DND-41 (cell line): ENCODE measurements at regions not wholly inside any gene's neighbourhood (a gene's known extent, or its start where the extent isn't known, plus 50 kb on each side); places are given as distances from the start of the nearest gene placed in this dataset.

Experiments used
- ATAC-seq: fragments of 200-7000 bp; cut with Tn5 transposase; 3 replicates; pipeline ENCODE4 v1.9.1; 2021; ENCODE audit warnings: low read depth; ENCODE audit not compliant: insufficient read depth
- DNase-seq: peaks from one replicate; pipeline ENCODE4 v3.0.0-alpha.2; 2020
- H2AFZ ChIP-seq: 2 replicates; pipeline ENCODE4 v1.6.0; 2012; ENCODE audit warnings: low read depth, low read length
- H3K27ac ChIP-seq: 2 replicates; pipeline ENCODE4 v1.5.1; 2012; ENCODE audit warnings: low read length, inconsistent platforms
- H3K27me3 ChIP-seq: fragments of 200-600 bp; sonication (generic); 2 replicates; pipeline ENCODE4 v1.6.0; 2012; ENCODE audit warnings: low read length, mild to moderate bottlenecking, inconsistent platforms; ENCODE audit not compliant: insufficient read depth, poor library complexity
- H3K36me3 ChIP-seq: 2 replicates; pipeline ENCODE4 v1.5.1; 2012; ENCODE audit warnings: low read length, inconsistent platforms; ENCODE audit not compliant: insufficient read depth
- H3K4me1 ChIP-seq: 2 replicates; pipeline ENCODE4 v1.5.1; 2012; ENCODE audit warnings: mild to moderate bottlenecking, low read length; ENCODE audit not compliant: insufficient read depth
- H3K4me2 ChIP-seq: 2 replicates; pipeline ENCODE4 v1.6.0; 2012; ENCODE audit warnings: mild to moderate bottlenecking, moderate library complexity, low read length, inconsistent platforms; ENCODE audit not compliant: insufficient read depth
- H3K4me3 ChIP-seq, 2 experiments: fragments of 200-600 bp in 1 of 2; shearing (Covaris generic) in 1 of 2; 2 replicates each; pipeline ENCODE4 v1.5.1; 2012 to 2016; ENCODE audit warnings: inconsistent platforms in 2 of 2, low read length in 2 of 2, mild to moderate bottlenecking in 2 of 2, low read depth in 1 of 2, moderate library complexity in 1 of 2
- H3K79me2 ChIP-seq: 2 replicates; pipeline ENCODE4 v1.6.0; 2012; ENCODE audit warnings: low read length, inconsistent platforms; ENCODE audit not compliant: insufficient read depth
- H3K9ac ChIP-seq: 2 replicates; pipeline ENCODE4 v1.6.0; 2012; ENCODE audit warnings: low read depth, mild to moderate bottlenecking, inconsistent platforms, low read length, moderate library complexity
- H3K9me3 ChIP-seq: 2 replicates; pipeline ENCODE4 v1.5.1; 2012; ENCODE audit warnings: low read length, moderate library complexity, mild to moderate bottlenecking, inconsistent platforms; ENCODE audit not compliant: insufficient read depth, severe bottlenecking
- H4K20me1 ChIP-seq: 2 replicates; pipeline ENCODE4 v1.6.0; 2012; ENCODE audit warnings: low read length; ENCODE audit not compliant: insufficient read depth
- EZH2 ChIP-seq: IDR thresholded peaks from 3 replicates; pipeline ENCODE4 v1.6.1; 2012; ENCODE audit warnings: borderline replicate concordance, low read depth, mild to moderate bottlenecking, moderate library complexity, low read length, inconsistent platforms; ENCODE audit not compliant: severe bottlenecking
- TF ChIP-seq, protein P1 (sequence below): IDR thresholded peaks from 2 replicates; pipeline ENCODE4 v1.5.1; 2012; ENCODE audit warnings: borderline replicate concordance, low read length, moderate library complexity, mild to moderate bottlenecking; ENCODE audit not compliant: poor library complexity, severe bottlenecking; ENCODE audit errors: extremely low read depth

DNA sequence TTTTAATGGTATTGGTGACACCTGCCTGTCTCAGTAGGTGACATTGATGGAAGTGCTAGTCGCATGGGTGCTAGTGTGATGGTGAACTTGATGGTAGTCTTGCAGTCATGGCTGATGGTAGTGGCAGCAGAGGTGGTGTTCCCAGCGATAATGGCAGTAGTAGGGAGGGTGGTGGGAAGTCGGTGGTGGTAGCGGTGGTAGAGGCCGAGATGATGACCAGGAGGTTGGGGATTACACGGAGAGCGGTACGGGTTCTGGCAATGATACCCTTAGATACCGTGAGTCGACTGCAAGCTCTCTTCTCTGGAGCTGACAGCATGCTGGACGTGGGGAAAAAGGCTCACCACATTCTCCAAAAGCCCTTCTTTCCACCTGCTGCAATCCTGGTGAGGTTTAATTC is 99.4 kb upstream of the SLC2A1 start:
- H3K9me3 ChIP-seq: no peaks in the 10 kb centered on the region
- H4K20me1 ChIP-seq: no peaks in the 10 kb centered on the region
- no peaks in the 10 kb centered on the region for H3K36me3 ChIP-seq
- no peaks in the 10 kb centered on the region for H3K4me1 ChIP-seq
- no peak for ATAC-seq
- no peak overlapping the region for H3K4me2 ChIP-seq
- H3K27me3 ChIP-seq: peaks cover 2% of the 10 kb centered on the region
- no peak for TF ChIP-seq EZH2
- TF ChIP-seq, protein P1, sequence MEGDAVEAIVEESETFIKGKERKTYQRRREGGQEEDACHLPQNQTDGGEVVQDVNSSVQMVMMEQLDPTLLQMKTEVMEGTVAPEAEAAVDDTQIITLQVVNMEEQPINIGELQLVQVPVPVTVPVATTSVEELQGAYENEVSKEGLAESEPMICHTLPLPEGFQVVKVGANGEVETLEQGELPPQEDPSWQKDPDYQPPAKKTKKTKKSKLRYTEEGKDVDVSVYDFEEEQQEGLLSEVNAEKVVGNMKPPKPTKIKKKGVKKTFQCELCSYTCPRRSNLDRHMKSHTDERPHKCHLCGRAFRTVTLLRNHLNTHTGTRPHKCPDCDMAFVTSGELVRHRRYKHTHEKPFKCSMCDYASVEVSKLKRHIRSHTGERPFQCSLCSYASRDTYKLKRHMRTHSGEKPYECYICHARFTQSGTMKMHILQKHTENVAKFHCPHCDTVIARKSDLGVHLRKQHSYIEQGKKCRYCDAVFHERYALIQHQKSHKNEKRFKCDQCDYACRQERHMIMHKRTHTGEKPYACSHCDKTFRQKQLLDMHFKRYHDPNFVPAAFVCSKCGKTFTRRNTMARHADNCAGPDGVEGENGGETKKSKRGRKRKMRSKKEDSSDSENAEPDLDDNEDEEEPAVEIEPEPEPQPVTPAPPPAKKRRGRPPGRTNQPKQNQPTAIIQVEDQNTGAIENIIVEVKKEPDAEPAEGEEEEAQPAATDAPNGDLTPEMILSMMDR: no peak
- no peaks in the 10 kb centered on the region for H3K79me2 ChIP-seq
- H3K9ac ChIP-seq: no peak overlapping the region
- H2AFZ ChIP-seq: no peak overlapping the region
- H3K27ac ChIP-seq: no peak overlapping the region
- DNase-seq: no peak
- no peak overlapping the region for H3K4me3 ChIP-seq

DNA sequence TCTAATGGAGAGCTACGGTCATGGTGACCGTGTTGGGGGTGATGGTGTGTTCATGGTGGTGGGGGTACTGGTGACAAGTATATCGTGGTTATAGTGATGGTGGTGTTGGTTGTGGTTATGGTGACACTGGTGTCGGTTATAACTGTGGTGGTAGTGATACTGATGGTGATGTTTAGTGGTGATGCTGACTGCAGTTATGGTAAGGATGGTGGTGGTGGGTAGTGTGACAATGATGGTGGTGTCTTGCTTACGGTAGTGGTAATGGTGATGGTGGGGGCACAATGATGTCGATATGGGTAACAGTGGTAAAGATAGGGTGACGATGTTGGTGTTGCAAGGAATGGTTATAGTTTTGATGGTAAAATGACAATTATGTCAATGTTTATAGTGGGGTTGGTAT is 98.9 kb upstream of the SLC2A1 start:
- no peaks in the 10 kb centered on the region for H3K79me2 ChIP-seq
- no peaks in the 10 kb centered on the region for H4K20me1 ChIP-seq
- DNase-seq (no peak), ATAC-seq (no peak)
- H3K4me2 ChIP-seq: no peak overlapping the region
- H3K4me1 ChIP-seq: no peaks in the 10 kb centered on the region
- no peaks in the 10 kb centered on the region for H3K9me3 ChIP-seq
- H3K27me3 ChIP-seq: peaks cover 5% of the 10 kb centered on the region
- no peak overlapping the region for H3K27ac ChIP-seq
- no peaks in the 10 kb centered on the region for H3K36me3 ChIP-seq
- TF ChIP-seq EZH2: no peak
- TF ChIP-seq, protein P1: no peak
- H3K4me3 ChIP-seq: no peak overlapping the region
- H3K9ac ChIP-seq: no peak overlapping the region
- no peak overlapping the region for H2AFZ ChIP-seq

DNA sequence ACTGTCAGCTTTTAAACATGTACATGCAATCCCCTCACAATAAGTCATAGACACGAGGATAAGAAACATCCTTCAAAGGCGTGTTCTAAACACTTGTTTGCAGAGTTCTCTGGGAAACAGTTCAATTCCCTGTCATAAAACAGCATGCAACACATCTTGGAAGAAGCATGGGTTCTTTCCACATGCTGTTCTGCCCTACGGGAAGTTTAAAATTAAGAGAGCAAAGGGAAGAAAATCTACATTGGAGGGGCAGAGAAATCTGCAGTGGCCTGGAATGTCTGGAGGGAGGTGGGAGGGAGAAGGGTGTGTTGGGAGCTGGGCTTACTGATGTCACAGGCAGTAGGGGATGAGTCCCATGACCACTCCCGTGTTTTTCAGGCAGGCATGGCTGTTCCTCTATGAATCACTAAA is 98.3 kb upstream of the SLC2A1 start:
- Histone ChIP-seq H3K4me1 (no peaks in the 10 kb centered on the region), H2AFZ (no peak overlapping the region), H3K4me3 (no peak overlapping the region), H3K79me2 (no peaks in the 10 kb centered on the region), H3K27ac (no peak overlapping the region), H4K20me1 (no peaks in the 10 kb centered on the region), H3K36me3 (no peaks in the 10 kb centered on the region), H3K9me3 (no peaks in the 10 kb centered on the region), H3K4me2 (no peak overlapping the region), H3K9ac (no peak overlapping the region), H3K27me3 (peaks cover 6% of the 10 kb centered on the region)
- DNase-seq: no peak
- TF ChIP-seq, protein P1: no peak
- TF ChIP-seq EZH2: no peak
- no peak for ATAC-seq

DNA sequence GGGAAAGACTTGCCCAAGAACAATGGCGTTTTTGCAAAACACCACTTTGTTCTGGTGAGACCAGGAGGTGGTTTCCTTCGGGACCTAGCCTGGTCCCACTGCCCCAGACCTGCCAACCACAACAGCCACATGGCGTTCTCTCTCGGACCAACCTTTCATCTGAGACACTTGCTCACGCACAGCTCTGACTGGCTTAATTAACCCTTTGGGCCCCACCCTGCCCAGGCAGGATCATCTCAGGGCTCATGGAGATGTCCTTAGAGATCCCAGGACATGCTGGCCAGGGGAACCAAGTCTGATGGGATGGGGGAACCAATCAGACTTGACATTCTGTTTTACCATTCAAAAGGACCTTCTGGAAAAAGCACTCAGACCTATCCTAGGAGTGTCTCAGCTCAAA is 97.8 kb upstream of the SLC2A1 start:
- Histone ChIP-seq H3K9me3 (no peaks in the 10 kb centered on the region), H3K36me3 (no peaks in the 10 kb centered on the region), H3K27ac (no peak overlapping the region), H3K27me3 (peaks cover 6% of the 10 kb centered on the region), H3K4me2 (no peak overlapping the region), H4K20me1 (no peaks in the 10 kb centered on the region), H2AFZ (no peak overlapping the region), H3K4me1 (no peaks in the 10 kb centered on the region), H3K9ac (no peak overlapping the region), H3K79me2 (no peaks in the 10 kb centered on the region), H3K4me3 (no peak overlapping the region)
- TF ChIP-seq EZH2: no peak
- no peak for DNase-seq
- no peak for ATAC-seq
